ENCODE measurements at regions not wholly inside any gene's neighbourhood (a gene's known extent, or its start where the extent isn't known, plus 50 kb on each side); places are given as distances from the start of the nearest gene placed in this dataset.

GRCh38 chr6:165985806-165986299 is 181.8 kb downstream of the TBXT start:
- no peak for DNase-seq

- no peak for DNase-seq
Observed at GRCh38 chr6:165985281-165985805, 182.3 kb downstream of the TBXT start.

GRCh38 chr6:165984729-165985275 is 182.8 kb downstream of the TBXT start:
- DNase-seq: no peak

GRCh38 chr6:165983112-165984072 is 184.3 kb downstream of the TBXT start:
- DNase-seq: no peak

- DNase-seq: no peak
Observed at GRCh38 chr6:165978476-165978875, 189.2 kb downstream of the TBXT start.

- no peak for DNase-seq
Observed at GRCh38 chr6:165976684-165977083, 191.0 kb downstream of the TBXT start.

- no peak for DNase-seq
Observed at GRCh38 chr6:165974817-165975216, 192.8 kb downstream of the TBXT start.

GRCh38 chr6:165973473-165973872 is 194.2 kb downstream of the TBXT start:
- no peak for DNase-seq

- no peak for DNase-seq
Observed at GRCh38 chr6:165972139-165972802, 195.4 kb downstream of the TBXT start.

- DNase-seq: no peak
Observed at GRCh38 chr6:165971202-165971601, 196.4 kb downstream of the TBXT start.

GRCh38 chr6:165970001-165970400 is 197.7 kb downstream of the TBXT start:
- no peak for DNase-seq

GRCh38 chr6:165969184-165969583 is 198.5 kb downstream of the TBXT start:
- no peak for DNase-seq

GRCh38 chr6:165968408-165968807 is 199.2 kb downstream of the TBXT start:
- DNase-seq: no peak

- DNase-seq: no peak
Observed at GRCh38 chr6:165967810-165968407, 199.7 kb downstream of the TBXT start.

- DNase-seq: no peak
Observed at GRCh38 chr6:165963750-165964149, 203.9 kb downstream of the TBXT start.

GRCh38 chr6:165962366-165962765 is 205.3 kb downstream of the TBXT start:
- DNase-seq: no peak

GRCh38 chr6:165961233-165961632 is 206.4 kb downstream of the TBXT start:
- DNase-seq: no peak

GRCh38 chr6:165960695-165961094 is 207.0 kb downstream of the TBXT start:
- DNase-seq: no peak

- DNase-seq: no peak
Observed at GRCh38 chr6:165959627-165960026, 208.0 kb downstream of the TBXT start.

GRCh38 chr6:165956874-165957273 is 210.8 kb downstream of the TBXT start:
- DNase-seq: no peak

GRCh38 chr6:165952514-165952913 is 215.1 kb downstream of the TBXT start:
- DNase-seq: no peak

- no peak for DNase-seq
Observed at GRCh38 chr6:165950316-165950715, 217.3 kb downstream of the TBXT start.

GRCh38 chr6:165949324-165949723 is 218.3 kb downstream of the TBXT start:
- no peak for DNase-seq
